HL-60 (cell line): ENCODE measurements at regions not wholly inside any gene's neighbourhood (a gene's known extent, or its start where the extent isn't known, plus 50 kb on each side); places are given as distances from the start of the nearest gene placed in this dataset.

Source experiments
- POLR2AphosphoS5 ChIP-seq: IDR thresholded peaks from 2 replicates; pipeline ENCODE4 v1.6.1; 2012; ENCODE audit warnings: low read depth
- TF ChIP-seq, protein P1 (sequence below): IDR thresholded peaks from one replicate; pipeline ENCODE4 v1.5.1; 2011; ENCODE audit warnings: low read length, control low read depth, inconsistent platforms; ENCODE audit not compliant: insufficient read depth

DNA sequence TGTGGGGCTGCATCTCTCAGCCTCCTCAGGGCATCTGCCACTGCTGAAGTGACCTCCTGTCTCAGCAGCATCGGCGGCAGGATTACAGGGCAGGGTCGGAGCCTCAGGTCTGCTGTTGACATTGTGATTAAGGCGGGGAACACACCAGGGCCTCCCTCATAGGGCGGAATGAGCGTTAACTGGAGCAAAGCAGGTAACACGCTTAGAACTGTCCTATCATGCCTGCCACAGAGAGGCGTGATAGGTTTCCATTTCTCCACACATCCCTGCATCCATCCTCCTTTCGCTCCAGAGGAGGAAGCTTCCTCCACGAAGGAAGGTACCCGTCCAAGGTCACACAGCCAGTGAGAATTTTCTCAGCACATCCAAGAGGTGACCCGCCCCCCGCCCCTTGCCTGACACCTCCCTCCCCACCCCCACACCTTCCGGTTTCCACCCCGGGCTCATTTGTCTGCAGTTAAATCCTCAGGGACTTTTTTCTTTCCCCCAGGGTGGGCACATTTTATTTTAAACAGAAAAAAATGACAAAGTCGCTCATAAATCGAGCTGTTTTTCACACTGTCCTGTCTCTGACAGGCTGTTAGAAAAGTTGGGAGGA lies 200.8 kb downstream of the TFAP2C start:
- TF ChIP-seq, protein P1, sequence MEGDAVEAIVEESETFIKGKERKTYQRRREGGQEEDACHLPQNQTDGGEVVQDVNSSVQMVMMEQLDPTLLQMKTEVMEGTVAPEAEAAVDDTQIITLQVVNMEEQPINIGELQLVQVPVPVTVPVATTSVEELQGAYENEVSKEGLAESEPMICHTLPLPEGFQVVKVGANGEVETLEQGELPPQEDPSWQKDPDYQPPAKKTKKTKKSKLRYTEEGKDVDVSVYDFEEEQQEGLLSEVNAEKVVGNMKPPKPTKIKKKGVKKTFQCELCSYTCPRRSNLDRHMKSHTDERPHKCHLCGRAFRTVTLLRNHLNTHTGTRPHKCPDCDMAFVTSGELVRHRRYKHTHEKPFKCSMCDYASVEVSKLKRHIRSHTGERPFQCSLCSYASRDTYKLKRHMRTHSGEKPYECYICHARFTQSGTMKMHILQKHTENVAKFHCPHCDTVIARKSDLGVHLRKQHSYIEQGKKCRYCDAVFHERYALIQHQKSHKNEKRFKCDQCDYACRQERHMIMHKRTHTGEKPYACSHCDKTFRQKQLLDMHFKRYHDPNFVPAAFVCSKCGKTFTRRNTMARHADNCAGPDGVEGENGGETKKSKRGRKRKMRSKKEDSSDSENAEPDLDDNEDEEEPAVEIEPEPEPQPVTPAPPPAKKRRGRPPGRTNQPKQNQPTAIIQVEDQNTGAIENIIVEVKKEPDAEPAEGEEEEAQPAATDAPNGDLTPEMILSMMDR = no peak
- TF ChIP-seq POLR2AphosphoS5 = no peak
